Renal cortical epithelial cell (primary cell): ENCODE measurements at regions not wholly inside any gene's neighbourhood (a gene's known extent, or its start where the extent isn't known, plus 50 kb on each side); places are given as distances from the start of the nearest gene placed in this dataset.
"Not testable (repeated sequence)": the region's sequence is repeated elsewhere in the genome, so short reads cannot be mapped to it uniquely, and the experiment has no call there.

Source experiments
- DNase-seq: peaks from one replicate; pipeline ENCODE4 v3.0.0-alpha.2; 2011; ENCODE audit warnings: low read depth

GRCh38 chr1:238772322-238772721, 614.0 kb upstream of the CHRM3 start:
- DNase-seq: no peak

GRCh38 chr1:238767321-238767720, 619.0 kb upstream of the CHRM3 start:
- no peak for DNase-seq

- no peak for DNase-seq
These were observed 621.6 kb upstream of the CHRM3 start for GRCh38 chr1:238764779-238765178.

GRCh38 chr1:238753252-238753651, 633.1 kb upstream of the CHRM3 start:
- no peak for DNase-seq

GRCh38 chr1:238752327-238752726, 634.0 kb upstream of the CHRM3 start:
- no peak for DNase-seq

GRCh38 chr1:238745069-238745468, 641.3 kb upstream of the CHRM3 start:
- no peak for DNase-seq

- peak; percentile 36 for DNase-seq
These were observed 647.5 kb upstream of the CHRM3 start for GRCh38 chr1:238738892-238739291.

- no peak for DNase-seq
These were observed 658.7 kb upstream of the CHRM3 start for GRCh38 chr1:238727670-238728069.

- DNase-seq: no peak
These were observed 663.6 kb upstream of the CHRM3 start for GRCh38 chr1:238722812-238723211.

GRCh38 chr1:238710697-238711096, 675.7 kb upstream of the CHRM3 start:
- DNase-seq: no peak

GRCh38 chr1:238701024-238701423, 685.3 kb upstream of the CHRM3 start:
- DNase-seq: no peak

GRCh38 chr1:238690415-238690814, 696.0 kb upstream of the CHRM3 start:
- peak; percentile 30 for DNase-seq

- not testable (repeated sequence) for DNase-seq
These were observed 701.8 kb upstream of the CHRM3 start for GRCh38 chr1:238684576-238684975.

GRCh38 chr1:238681451-238681850, 704.9 kb upstream of the CHRM3 start:
- DNase-seq: no peak

- DNase-seq: no peak
These were observed 705.3 kb upstream of the CHRM3 start for GRCh38 chr1:238681021-238681420.

GRCh38 chr1:238677567-238677966, 708.8 kb upstream of the CHRM3 start:
- no peak for DNase-seq

- DNase-seq: peak; percentile 6
These were observed 711.1 kb upstream of the CHRM3 start for GRCh38 chr1:238675221-238675620.

GRCh38 chr1:238674316-238674715, 712.1 kb upstream of the CHRM3 start:
- DNase-seq: peak; percentile 62

GRCh38 chr1:238673561-238673960, 712.8 kb upstream of the CHRM3 start:
- no peak for DNase-seq

GRCh38 chr1:238672806-238673205, 713.6 kb upstream of the CHRM3 start:
- DNase-seq: no peak

GRCh38 chr1:238672262-238672661, 714.1 kb upstream of the CHRM3 start:
- no peak for DNase-seq

GRCh38 chr1:238664139-238664538, 722.2 kb upstream of the CHRM3 start:
- no peak for DNase-seq

- no peak for DNase-seq
These were observed 725.5 kb upstream of the CHRM3 start for GRCh38 chr1:238660849-238661248.

GRCh38 chr1:238658763-238659162, 727.6 kb upstream of the CHRM3 start:
- peak; percentile 61 for DNase-seq
